Panc1 (cell line): ENCODE measurements at regions not wholly inside any gene's neighbourhood (a gene's known extent, or its start where the extent isn't known, plus 50 kb on each side); places are given as distances from the start of the nearest gene placed in this dataset.

Experiments used
- ATAC-seq: fragments of 200-7000 bp; cut with Tn5 transposase; 2 replicates; pipeline ENCODE4 v1.9.1; 2020; ENCODE audit warnings: mild to moderate bottlenecking, moderate library complexity
- BruUV-seq: library from RNA; stranded (reverse); fragments of 400-500 nt; replicated peaks from 2 replicates; lab custom pipeline; 2021; lab: Mats Ljungman, UMichigan
- CTCF ChIA-PET: fragments of 300-600 bp; sonication (Branson Sonifier 250); formaldehyde crosslinking; loops from one replicate; lab custom pipeline; 2022; ENCODE audit warnings: antibody characterized with exemption; lab: Charles Lee
- POLR2A ChIA-PET: fragments of 300-600 bp; sonication (Branson Sonifier 250); formaldehyde crosslinking; loops from one replicate; lab custom pipeline; 2022; ENCODE audit warnings: antibody characterized with exemption; lab: Charles Lee
- DNase-seq: peaks from one replicate; pipeline ENCODE4 v3.0.0-alpha.2; 2010; ENCODE audit warnings: low read depth, low spot score
- H3K27ac ChIP-seq: 2 replicates; pipeline ENCODE4 v1.5.1; 2011; ENCODE audit warnings: mild to moderate bottlenecking, low read length, inconsistent platforms
- H3K27me3 ChIP-seq: fragments of 200-500 bp; sonication (Bioruptor generic); 2 replicates; pipeline ENCODE4 v1.6.0; 2014; ENCODE audit warnings: low read length, inconsistent platforms; ENCODE audit not compliant: control insufficient read depth, insufficient read depth
- H3K36me3 ChIP-seq: fragments of 200-500 bp; sonication (Bioruptor generic); 2 replicates; pipeline ENCODE4 v1.5.1; 2014; ENCODE audit warnings: inconsistent platforms, mild to moderate bottlenecking, low read length, moderate library complexity; ENCODE audit not compliant: control insufficient read depth, insufficient read depth
- H3K4me1 ChIP-seq: 2 replicates; pipeline ENCODE4 v1.5.1; 2011; ENCODE audit warnings: inconsistent platforms, mild to moderate bottlenecking, low read length, moderate library complexity; ENCODE audit not compliant: control insufficient read depth, insufficient read depth
- H3K4me3 ChIP-seq, 2 experiments: 2 replicates each; pipeline ENCODE4 v1.5.1; 2011 to 2012; ENCODE audit warnings: low read depth in 2 of 2, low read length in 2 of 2, mild to moderate bottlenecking in 2 of 2, inconsistent platforms in 1 of 2, moderate library complexity in 1 of 2
- H3K9me3 ChIP-seq: fragments of 200-500 bp; sonication (Bioruptor generic); 2 replicates; pipeline ENCODE4 v1.5.1; 2014; ENCODE audit warnings: low read depth, mild to moderate bottlenecking, inconsistent platforms, low read length, moderate library complexity; ENCODE audit not compliant: control insufficient read depth, insufficient read depth
- CTCF ChIP-seq: fragments of 450-650 bp; IDR thresholded peaks from 2 replicates; pipeline ENCODE4 v1.5.1; 2017; ENCODE audit warnings: mild to moderate bottlenecking
- POLR2AphosphoS5 ChIP-seq: IDR thresholded peaks from 2 replicates; pipeline ENCODE4 v1.6.1; 2012; ENCODE audit warnings: mild to moderate bottlenecking, low read depth, low read length, moderate library complexity
- REST ChIP-seq, 2 experiments: IDR thresholded peaks; 2 replicates each; pipeline ENCODE4 v1.6.1; 2011 to 2012; ENCODE audit warnings: low read depth in 2 of 2, control low read depth in 1 of 2, low read length in 1 of 2, mild to moderate bottlenecking in 1 of 2, moderate library complexity in 1 of 2; ENCODE audit not compliant: insufficient read depth in 1 of 2
- SIN3A ChIP-seq: IDR thresholded peaks from 2 replicates; pipeline ENCODE4 v1.6.1; 2012; ENCODE audit warnings: low read depth, mild to moderate bottlenecking, low read length, moderate library complexity, borderline replicate concordance; ENCODE audit not compliant: insufficient read depth
- TCF7L2 ChIP-seq: IDR thresholded peaks from 2 replicates; pipeline ENCODE4 v1.6.1; 2011; ENCODE audit warnings: mild to moderate bottlenecking, low read depth, low read length, inconsistent platforms
- in situ Hi-C: cut with HindIII; loops from 2 replicates; pipeline ENCODE4 v1.10.0; 2016; ENCODE audit warnings: low sequenced_read_pairs, low pct_unique_long_range_greater_than_20kb
- intact Hi-C: fragments of 100-400 bp; cut with micrococcal nuclease; formaldehyde crosslinking; loops from one replicate; pipeline ENCODE4 v1.10.0; 2022; ENCODE audit not compliant: unreplicated experiment

- Histone ChIP-seq H3K27me3 (no peaks in the 10 kb centered on the region), H3K27ac (no peak overlapping the region), H3K36me3 (no peaks in the 10 kb centered on the region), H3K4me3 (no peak overlapping the region), H3K9me3 (no peaks in the 10 kb centered on the region; the same call in 1 of the 2 replicates), H3K4me1 (no peaks in the 10 kb centered on the region)
- CTCF ChIA-PET: no interaction called here
- ATAC-seq (no peak), DNase-seq (no peak)
- TF ChIP-seq CTCF: no peak
- no peak for TF ChIP-seq TCF7L2
- no peak for TF ChIP-seq REST (IDR thresholded peaks at IDR 0.05; ENCODE audit: insufficient read depth in 1 of 2, low read depth in 2 of 2, low read length in 1 of 2)
- TF ChIP-seq POLR2AphosphoS5: no peak
- no peak for TF ChIP-seq SIN3A
- in situ Hi-C loops: no loop called here
- POLR2A ChIA-PET: no interaction called here
- BruUV-seq: no TSS peak
- intact Hi-C loops: no loop called here
Measured at GRCh38 chr2:220057916-220058315, 430.5 kb downstream of the SLC4A3 start.

GRCh38 chr2:220064111-220065030, 436.9 kb downstream of the SLC4A3 start:
- in situ Hi-C loops: no loop called here
- intact Hi-C loops: no loop called here
- H3K9me3 ChIP-seq: no peaks in the 10 kb centered on the region
- no peaks in the 10 kb centered on the region for H3K27me3 ChIP-seq
- no peak overlapping the region for H3K27ac ChIP-seq
- H3K36me3 ChIP-seq: no peaks in the 10 kb centered on the region
- CTCF ChIA-PET: no interaction called here
- DNase-seq (no peak), ATAC-seq (no peak)
- H3K4me3 ChIP-seq: no peak overlapping the region
- no TSS peak for BruUV-seq
- H3K4me1 ChIP-seq: no peaks in the 10 kb centered on the region
- POLR2A ChIA-PET: no interaction called here
- TF ChIP-seq CTCF (no peak), TCF7L2 (no peak), SIN3A (no peak)
